ENCODE measurements at regions not wholly inside any gene's neighbourhood (a gene's known extent, or its start where the extent isn't known, plus 50 kb on each side); places are given as distances from the start of the nearest gene placed in this dataset.

- no peak for DNase-seq
Measured at GRCh38 chr6:98485593-98485992, 348.8 kb upstream of the POU3F2 start.

- no peak for DNase-seq
Measured at GRCh38 chr6:98486057-98486456, 348.3 kb upstream of the POU3F2 start.

DNA sequence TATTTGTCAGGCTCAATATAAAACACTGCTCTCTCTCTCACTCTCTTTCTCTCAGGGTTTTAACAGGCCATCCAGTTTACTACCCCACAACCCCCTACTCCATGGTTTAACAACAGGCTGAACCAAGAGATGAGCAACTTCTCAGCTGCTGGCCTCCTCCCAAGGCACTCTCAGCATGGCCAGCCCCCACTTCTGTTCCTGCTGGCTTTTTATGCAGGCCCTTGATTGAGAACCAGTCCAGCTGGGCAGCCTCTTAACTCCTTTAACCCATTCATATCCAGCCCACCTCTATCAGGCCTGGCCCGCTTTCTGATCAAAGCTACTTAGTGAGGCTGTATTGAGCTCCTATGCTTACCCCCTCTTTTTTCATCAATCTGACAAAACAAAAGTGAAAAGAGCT lies 346.8 kb upstream of the POU3F2 start:
- no peak for DNase-seq

DNA sequence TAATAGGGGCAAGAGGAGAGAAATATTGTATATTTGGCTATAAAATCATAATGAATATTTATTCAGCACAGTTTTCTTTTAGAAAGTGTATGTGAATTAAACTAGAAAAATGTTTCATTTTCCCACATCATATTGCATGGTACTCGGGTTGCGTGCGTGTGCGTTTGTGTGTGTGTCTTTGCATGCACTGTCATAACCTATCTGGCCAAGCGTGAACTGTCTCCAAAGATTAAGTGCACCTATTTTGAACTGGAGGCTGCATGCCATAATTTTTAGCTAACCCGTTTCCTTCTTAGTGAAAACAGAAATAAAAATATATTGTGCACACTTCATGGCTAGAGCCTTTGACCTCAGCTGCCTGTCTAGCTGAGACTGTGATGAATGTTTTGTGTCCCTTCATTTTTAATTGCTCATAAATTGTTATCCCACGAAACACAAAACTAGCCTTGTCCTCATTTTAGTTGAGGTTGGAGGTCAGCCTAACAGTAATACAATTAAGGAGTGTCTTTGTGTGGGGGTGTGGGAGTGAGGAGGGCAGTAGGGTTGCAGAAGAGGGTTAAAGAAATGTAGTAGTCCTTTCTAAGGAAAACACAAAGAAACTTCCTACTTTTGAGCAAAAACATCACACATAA lies 336.1 kb upstream of the POU3F2 start:
- DNase-seq, result no peak

- DNase-seq, result no peak
Measured at GRCh38 chr6:98498866-98499265, 335.5 kb upstream of the POU3F2 start.

GRCh38 chr6:98514073-98514720 lies 320.2 kb upstream of the POU3F2 start:
- peak; percentile 26 for DNase-seq

GRCh38 chr6:98514796-98515195 lies 319.6 kb upstream of the POU3F2 start:
- DNase-seq, result peak; percentile 80

GRCh38 chr6:98516206-98516605 lies 318.2 kb upstream of the POU3F2 start:
- DNase-seq, result peak; percentile 22

DNA sequence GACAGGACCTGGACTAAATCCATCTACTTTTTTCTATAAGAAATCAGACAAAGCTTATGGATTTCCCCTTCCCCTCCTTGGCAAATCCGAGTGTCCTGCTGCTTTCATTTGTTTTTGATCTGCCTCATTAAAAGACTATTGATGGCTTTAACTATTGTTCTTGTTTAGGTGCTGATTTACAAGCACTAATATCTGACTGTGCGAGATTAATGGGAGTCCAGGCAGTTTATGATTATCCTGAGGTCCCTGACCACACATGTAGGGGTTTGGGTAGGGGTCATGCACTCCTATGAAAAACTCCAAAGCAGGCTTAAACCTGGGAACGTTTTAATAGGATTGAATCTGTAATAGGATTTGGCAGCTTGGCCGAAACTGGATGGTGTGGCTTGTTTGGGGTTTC lies 317.5 kb upstream of the POU3F2 start:
- no peak for DNase-seq

GRCh38 chr6:98525860-98526259 lies 308.5 kb upstream of the POU3F2 start:
- no peak for DNase-seq

- DNase-seq, result peak; percentile 28
Measured at GRCh38 chr6:98526465-98526864, 307.9 kb upstream of the POU3F2 start.

- peak; percentile 49 for DNase-seq
Measured at GRCh38 chr6:98529364-98529763, 305.0 kb upstream of the POU3F2 start.

DNA sequence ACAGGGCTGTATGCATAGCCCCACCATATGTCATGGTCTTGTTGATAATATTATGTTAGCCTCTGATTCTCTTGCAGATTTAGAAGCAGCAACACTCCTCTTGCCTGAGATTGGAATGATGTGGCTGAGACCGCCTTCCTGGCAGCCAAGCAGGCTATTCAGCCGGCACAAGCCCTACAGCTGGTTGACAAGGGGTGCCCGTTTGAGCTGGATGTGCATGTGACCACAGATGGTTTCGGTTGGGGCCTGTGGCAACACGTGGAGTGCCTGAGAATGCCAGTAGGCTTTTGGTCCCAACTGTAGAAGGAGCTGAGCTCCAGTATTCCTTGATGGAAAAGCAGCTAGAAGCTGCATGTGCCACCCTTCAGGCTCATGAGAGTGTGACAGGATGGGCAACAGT lies 303.6 kb upstream of the POU3F2 start:
- no peak for DNase-seq

- DNase-seq, result no peak
Measured at GRCh38 chr6:98532004-98532403, 302.4 kb upstream of the POU3F2 start.

GRCh38 chr6:98539741-98540140 lies 294.6 kb upstream of the POU3F2 start:
- DNase-seq, result peak; percentile 5

DNA sequence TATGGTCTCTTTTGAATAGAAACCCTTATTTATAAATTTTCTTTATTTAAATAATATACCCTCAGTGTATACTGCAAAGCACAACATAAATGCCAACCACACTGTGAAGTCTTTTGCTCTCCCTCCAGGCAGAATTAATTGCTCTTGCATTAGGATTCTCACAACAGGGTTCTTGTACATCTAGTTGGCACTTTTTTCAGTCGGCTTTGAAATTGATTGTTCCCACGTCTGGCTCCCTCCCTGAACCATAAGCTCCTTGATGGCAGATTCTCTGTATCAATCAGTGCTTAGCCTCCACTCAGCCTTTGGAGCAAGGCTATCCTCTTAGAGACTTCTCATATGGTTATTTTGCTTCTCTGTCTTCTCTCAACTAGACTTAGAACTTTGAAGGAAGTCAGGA lies 288.0 kb upstream of the POU3F2 start:
- no peak for DNase-seq

GRCh38 chr6:98547151-98547550 lies 287.2 kb upstream of the POU3F2 start:
- DNase-seq, result no peak

DNA sequence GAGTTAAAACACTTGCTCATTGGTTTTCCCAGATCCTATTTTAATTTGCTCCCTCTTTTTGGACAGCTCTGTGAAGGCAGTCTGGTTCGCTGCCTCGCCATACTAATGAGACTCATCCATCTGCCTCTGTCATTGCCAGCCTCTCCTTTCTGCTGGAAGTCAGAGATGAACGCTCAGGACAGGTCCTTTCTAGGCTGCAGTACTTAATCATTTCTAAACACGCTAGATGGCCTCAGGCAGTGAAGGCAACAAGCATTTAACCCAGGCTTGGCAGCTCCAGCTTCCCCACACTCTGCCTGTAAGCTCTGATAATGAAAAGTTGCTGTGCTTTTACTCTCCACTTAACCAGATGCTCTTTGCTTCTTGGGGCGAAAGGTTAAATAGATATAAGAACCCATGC lies 286.7 kb upstream of the POU3F2 start:
- DNase-seq, result no peak

- DNase-seq, result no peak
Measured at GRCh38 chr6:98548301-98548700, 286.1 kb upstream of the POU3F2 start.

GRCh38 chr6:98560418-98560817 lies 274.0 kb upstream of the POU3F2 start:
- DNase-seq, result peak; percentile 32

- no peak for DNase-seq
Measured at GRCh38 chr6:98560841-98561240, 273.5 kb upstream of the POU3F2 start.

- DNase-seq, result no peak
Measured at GRCh38 chr6:98566126-98566525, 268.2 kb upstream of the POU3F2 start.

DNA sequence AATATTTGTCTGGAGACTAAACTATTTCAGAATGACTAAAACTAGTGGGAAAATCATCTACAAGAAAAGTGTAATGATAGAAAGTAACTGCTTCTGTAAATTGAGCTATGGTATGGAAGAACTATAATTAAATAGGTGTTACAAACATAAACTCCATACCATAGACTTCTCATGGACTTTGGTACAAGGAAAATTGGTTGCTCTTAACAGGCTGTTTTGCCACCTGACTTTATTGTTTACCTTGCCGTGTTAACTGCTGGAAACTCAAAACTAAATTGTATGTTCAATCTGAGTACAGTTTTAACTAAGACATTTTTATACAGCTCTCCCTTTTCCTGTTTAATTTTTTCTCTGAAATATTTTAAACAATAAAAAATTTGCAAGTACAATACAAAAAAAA lies 261.8 kb upstream of the POU3F2 start:
- DNase-seq, result no peak

- DNase-seq, result no peak
Measured at GRCh38 chr6:98574984-98575383, 259.4 kb upstream of the POU3F2 start.

DNA sequence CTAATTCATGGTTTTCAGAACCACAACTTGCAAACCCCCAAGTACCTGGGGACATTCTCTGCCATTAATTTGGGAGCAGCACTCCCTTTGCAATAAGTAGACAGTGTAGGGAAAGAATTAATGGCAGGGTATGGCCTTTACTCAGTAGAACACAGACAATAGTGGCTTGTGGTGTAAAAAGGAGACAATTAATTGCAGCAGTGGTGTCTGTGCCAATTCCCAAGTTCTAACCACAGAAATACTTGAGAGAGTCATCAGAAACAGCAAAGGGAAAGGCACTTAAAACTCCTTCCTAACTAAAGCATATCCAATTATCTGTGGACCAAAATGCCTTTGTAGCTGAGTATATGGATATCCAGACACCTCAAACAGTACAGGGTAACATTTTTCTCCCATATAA lies 257.6 kb upstream of the POU3F2 start:
- DNase-seq, result no peak
